NCI-H1048 (cell line): ENCODE measurements at regions not wholly inside any gene's neighbourhood (a gene's known extent, or its start where the extent isn't known, plus 50 kb on each side); places are given as distances from the start of the nearest gene placed in this dataset.
"Not testable (repeated sequence)": the region's sequence is repeated elsewhere in the genome, so short reads cannot be mapped to it uniquely, and the experiment has no call there.

ENCODE experiments used
- DNase-seq: peaks from one replicate; lab custom pipeline; 2025; lab: John Stamatoyannopoulos, UW

GRCh38 chr10:59037506-59037905, 138.9 kb upstream of the PHYHIPL start:
- DNase-seq, result no peak

GRCh38 chr10:59043358-59043757, 133.1 kb upstream of the PHYHIPL start:
- DNase-seq, result not testable (repeated sequence)

- no peak for DNase-seq
Measured at GRCh38 chr10:59047180-59047579, 129.3 kb upstream of the PHYHIPL start.

GRCh38 chr10:59047957-59048618, 128.4 kb upstream of the PHYHIPL start:
- DNase-seq, result no peak

- not testable (repeated sequence) for DNase-seq
Measured at GRCh38 chr10:59053502-59053901, 122.9 kb upstream of the PHYHIPL start.

GRCh38 chr10:59055045-59055444, 121.4 kb upstream of the PHYHIPL start:
- DNase-seq, result no peak

- DNase-seq, result no peak
Measured at GRCh38 chr10:59057345-59057744, 119.1 kb upstream of the PHYHIPL start.

GRCh38 chr10:59060852-59061251, 115.6 kb upstream of the PHYHIPL start:
- DNase-seq, result no peak

GRCh38 chr10:59063491-59063890, 113.0 kb upstream of the PHYHIPL start:
- DNase-seq, result no peak

- DNase-seq, result no peak
Measured at GRCh38 chr10:59064080-59064692, 112.3 kb upstream of the PHYHIPL start.

GRCh38 chr10:59064759-59065539, 111.5 kb upstream of the PHYHIPL start:
- no peak for DNase-seq

- DNase-seq, result no peak
Measured at GRCh38 chr10:59068581-59069191, 107.8 kb upstream of the PHYHIPL start.

GRCh38 chr10:59072038-59072437, 104.4 kb upstream of the PHYHIPL start:
- no peak for DNase-seq

GRCh38 chr10:59073456-59074053, 102.9 kb upstream of the PHYHIPL start:
- DNase-seq, result no peak

- no peak for DNase-seq
Measured at GRCh38 chr10:59075576-59075975, 100.9 kb upstream of the PHYHIPL start.

- DNase-seq, result no peak
Measured at GRCh38 chr10:59077855-59078254, 98.6 kb upstream of the PHYHIPL start.

- DNase-seq, result no peak
Measured at GRCh38 chr10:59078978-59079377, 97.5 kb upstream of the PHYHIPL start.

- DNase-seq, result no peak
Measured at GRCh38 chr10:59079386-59080226, 96.8 kb upstream of the PHYHIPL start.

- no peak for DNase-seq
Measured at GRCh38 chr10:59082249-59082648, 94.2 kb upstream of the PHYHIPL start.

GRCh38 chr10:59085054-59085453, 91.4 kb upstream of the PHYHIPL start:
- DNase-seq, result no peak
